HG02938 (cell line): ENCODE measurements at regions not wholly inside any gene's neighbourhood (a gene's known extent, or its start where the extent isn't known, plus 50 kb on each side); places are given as distances from the start of the nearest gene placed in this dataset.

Experiments used
- ATAC-seq: cut with Tn5 transposase; IDR thresholded peaks from one replicate; pipeline ENCODE4 v1.9.1; 2021; ENCODE audit warnings: mild to moderate bottlenecking, moderate library complexity; ENCODE audit not compliant: unreplicated experiment

DNA sequence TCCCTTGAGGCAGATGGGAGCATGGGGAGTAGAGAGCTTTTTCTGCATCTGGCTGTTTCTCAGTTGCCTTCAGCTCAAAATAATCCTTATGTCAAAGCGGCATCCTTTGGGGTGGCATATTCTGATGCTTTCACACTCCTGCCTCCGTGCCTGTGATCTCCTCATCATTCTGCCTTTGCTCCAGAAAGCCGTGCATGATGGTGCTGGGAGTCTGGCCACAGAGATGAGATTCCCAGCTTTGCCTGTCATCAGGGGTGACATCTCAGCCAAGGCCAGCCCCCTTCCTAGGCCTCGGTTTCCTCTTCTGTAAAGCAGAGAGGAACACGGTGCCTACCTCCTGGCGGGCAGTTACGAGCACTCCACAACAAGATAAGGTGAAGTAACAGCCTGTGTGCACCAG lies 96.3 kb upstream of the ALDH1A3 start:
- ATAC-seq: no peak

DNA sequence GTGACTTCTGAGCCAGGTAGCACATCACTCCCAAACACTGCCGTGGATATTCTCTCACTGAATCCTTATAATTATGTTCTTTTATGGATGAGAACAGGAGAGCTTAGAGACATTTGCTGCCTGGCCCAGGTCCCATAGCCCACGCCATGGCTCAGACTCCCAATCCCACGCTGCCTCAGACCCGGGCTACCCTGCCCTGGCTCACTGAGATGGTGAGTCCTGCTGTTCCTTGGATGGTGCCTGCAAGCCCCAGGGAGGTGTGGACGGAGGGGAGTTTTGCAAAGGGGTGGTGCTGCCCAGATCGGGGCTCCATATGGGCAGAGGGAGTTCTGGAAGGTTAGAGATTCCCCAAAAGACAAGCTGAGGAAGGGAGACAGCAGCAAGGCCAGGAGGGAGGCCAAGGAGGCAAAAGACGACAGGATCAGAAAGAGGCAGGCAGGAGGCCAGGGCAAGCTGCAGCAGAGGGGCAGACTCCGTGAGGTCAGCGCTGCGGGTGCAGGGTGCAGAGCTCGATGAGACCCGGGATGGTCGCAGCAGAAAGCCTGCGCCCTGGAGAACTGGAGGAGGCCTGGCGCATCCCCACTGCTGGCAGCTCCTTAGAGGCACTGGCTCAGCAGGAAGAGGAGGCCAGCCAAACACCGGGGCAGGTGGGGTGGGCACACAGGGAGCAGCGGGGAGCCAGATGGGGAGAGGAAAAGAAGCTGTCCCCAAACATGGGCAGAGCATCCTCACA lies 95.7 kb upstream of the ALDH1A3 start:
- no peak for ATAC-seq

DNA sequence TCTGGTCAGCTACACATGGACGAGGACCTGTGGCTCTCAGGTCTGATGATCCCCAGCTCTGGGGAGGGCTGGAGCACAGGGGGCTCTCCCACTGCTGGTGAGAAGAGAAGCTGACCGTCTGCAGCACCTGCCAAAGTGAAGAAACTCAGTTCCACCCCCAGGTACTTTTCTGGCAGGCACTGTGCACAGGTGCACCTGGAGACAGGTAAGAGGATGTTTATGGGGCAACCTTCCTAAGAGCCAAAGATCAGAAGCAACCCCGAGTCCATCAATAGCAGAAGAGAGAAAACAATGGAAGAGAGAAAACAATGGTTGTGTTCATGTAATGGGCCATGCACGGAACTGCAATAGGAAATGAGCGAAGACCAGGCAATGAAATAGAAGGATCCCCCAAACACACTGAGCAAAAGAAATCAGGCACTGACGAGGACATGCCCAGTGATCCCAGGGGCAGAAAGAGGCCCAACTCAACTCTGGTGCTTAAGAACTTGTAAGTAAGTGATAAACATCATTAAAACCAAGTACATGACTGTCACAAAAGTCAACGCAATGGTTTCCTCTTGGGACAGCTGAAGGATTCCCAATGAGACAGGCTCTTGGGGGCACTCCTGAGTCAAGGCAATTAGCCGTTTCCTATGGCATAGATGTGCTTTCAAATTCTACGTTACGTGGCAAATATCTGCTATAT lies 95.0 kb upstream of the ALDH1A3 start:
- no peak for ATAC-seq

DNA sequence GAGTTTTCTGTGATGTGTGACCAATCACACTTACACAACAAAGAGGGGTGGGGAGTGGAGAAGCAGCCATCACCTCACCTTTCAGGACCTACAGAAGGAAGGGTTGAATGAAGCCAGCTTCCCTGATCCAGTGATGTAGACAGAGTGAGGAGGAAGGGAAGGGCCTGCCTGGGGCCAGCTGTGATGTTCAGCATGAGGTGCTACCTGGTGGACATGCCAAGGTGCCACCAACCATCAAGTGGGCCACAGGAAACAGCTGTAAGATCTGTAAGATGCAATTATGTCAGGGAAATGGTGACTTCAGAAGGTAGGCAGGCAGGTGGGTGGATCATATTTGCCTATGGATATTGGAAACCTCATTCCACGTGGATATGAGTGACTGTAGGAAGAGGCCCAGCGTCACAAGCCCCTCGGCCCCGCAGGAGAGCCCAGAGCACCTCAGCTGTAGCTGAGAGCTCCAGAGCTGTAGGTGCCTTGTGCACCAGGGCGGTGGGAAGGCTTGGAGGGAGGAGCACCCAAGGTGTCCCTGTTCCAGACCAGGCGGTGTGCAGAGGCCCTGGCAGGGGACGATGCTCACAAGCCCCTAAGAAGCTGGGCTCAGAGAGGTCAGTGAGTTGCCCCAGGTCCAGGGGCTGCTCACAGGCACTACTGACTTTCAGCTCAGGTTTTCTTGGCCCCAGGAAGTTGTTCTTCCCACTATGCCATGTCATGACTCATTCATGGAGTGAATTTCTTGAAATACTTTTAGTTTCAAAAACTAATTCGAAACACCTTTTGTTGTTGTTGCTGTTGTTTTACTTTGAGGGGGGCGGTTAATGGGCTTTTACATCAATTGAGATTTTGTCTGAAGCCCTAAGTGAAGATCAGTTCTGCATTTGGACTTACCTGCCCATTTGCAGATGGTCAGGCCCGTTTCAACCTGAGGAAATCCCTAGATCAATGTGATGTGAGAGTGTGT lies 94.2 kb upstream of the ALDH1A3 start:
- ATAC-seq: no peak

DNA sequence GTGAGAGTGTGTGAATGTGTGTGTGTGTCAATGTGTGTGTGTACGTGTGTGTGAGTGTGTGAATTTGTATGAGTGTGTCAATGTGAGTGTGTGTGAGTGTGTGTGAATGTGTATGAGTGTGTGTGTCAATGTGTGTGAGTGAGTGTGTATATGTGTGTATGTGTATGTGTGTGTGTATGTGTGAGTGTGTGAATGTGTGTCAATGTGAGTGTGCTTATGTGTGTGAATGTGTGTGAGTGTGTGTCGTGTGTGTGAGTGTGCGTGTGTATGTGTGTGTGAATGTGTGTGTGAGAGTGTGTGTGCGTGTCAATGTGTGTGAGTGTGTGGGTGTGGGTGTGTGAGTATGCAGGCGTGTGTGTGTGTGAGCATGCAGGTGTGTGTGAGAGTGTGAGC lies 93.5 kb upstream of the ALDH1A3 start:
- ATAC-seq: no peak

DNA sequence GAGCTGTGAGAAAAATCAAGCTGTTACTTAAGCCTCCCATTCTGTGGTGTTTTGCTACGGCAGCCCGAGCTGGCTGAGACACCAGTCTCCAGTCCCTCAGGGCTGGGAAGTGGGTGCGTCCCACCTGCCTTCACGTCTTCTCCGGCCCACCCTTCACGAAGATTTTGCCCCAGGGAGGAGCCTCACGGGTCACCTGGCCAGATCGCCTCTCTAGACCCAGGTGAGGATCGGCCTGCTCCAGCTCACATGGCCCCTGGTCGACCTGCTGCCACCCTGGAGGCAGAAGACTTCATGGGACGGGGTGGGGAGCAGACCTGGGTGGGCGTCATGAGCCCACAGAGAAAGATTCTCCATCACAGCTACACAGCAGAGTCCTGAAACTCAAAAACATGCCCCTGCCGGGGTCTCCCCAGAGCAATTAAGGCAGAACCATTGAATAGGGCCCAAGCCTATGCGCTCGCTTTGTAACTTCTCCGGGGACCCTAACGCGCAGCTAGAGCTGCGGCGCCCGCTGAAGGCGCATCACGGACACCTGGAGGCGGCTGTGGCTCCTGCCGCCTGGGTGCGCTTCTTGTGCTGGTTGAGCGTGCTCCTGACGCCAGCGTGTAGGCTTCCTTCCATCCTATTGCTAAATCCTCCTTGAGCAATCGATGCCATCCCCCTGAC lies 92.6 kb upstream of the ALDH1A3 start:
- ATAC-seq: no peak

DNA sequence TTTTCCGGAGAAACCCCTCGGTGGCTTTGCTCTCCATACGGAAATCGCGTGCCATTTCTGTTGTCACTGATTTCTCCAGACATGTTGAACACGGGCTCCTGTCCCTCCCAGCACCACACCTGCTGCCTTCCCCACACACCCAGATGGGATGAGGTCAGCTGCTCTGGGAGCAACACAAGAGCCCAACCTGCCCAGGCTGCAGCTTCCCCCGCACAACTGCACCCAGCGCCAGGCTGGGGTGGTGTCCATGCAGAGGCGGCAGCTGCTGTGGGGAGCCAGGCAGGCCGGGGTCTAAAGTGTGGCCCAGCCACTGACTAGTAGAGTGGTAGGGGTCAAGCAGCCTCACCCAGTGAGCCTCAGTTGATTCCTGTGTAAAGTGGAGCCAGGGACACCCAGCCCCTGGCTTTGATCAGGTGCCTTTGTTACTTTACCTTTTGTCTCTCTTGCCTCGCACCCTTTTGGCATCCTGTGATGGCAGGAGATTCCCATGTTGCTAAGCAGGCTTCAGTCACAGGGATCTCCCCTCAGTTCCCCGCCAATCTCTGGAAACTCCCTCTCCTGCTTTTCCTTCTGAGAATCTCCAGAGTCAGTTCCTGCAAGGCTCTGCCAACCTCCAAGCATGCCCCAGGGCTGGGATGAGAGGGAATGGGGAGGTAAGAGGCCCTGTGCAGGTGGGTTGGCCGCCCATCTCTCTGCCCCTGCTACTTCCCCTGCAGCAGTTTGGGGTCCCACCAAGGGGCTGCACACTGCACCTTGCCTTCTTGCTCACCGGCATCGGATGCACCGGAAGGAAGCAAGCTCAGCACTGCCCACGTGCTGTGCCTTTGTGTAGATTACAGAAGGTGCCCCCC lies 91.8 kb upstream of the ALDH1A3 start:
- no peak for ATAC-seq

DNA sequence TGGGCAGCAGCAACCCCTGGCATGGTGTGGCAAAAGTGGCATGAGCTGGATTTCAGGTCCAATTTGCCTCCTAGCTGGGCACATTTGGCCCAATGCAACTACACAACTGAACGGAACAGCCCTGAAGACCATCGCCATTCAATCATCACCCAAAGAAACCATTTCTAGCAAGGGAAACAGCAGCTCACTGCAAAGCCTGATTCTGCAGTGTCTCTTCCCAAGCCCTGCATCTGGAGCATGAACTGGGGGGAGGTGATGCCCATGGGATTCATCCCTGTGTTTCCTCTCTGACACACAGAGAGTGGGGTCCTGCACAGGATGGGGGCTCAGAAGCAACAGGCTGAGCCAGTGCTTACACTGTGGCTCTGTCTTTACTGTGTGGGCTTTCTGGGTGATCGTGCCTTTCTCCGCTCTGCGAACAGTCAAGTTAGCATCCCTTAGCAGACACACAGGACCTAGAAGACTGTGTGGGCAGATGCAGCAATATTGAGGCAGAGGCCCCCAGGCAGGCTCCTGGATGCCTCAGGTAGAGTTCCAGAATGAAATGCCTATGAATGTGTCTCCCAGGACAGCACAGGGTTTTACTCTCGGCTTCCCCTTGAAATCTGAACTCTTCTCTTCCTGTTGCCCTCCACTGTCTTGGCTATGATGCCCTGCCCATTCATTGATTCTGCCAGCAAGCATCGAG lies 91.1 kb upstream of the ALDH1A3 start:
- ATAC-seq: no peak

DNA sequence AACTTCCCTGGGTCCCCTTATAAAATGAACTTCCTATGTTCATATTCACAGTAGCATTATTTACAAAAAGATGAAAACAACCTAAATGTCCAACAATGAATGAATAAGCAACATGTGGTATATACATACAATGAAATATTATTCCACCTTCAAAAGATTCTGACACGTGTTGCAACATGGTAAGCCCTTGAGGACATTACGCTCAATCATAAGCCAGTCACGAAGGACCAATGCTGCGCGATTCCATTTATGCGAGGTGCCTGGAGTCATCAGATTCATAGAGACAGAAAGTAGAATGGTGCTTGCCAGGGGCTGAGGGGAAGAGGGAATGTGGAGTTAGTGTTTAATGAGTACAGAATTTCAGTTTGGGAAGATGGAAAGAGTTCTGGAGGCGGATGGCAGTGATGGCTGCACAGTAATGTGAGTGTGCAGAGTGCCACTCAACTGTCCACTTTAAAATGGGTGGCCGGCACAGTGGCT lies 88.8 kb upstream of the ALDH1A3 start:
- ATAC-seq: no peak

DNA sequence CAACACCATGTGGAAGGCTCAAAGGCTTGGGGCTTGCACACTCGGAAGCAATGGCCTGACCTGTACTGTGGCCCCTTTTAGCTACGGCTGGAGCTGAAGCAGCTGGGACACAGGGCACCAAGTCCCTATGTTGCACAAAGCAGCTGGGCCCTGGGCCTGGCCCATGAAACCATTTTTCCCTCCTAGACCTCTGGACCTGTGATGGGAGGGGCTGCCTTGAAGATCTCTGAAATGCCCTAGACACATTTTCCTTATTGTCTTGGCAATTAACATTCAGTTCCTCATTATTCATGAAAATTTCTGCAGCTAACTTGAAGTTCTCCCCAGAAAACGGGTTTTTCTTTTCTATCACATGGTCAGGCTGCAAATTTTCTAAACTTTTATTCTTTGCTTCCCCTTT lies 85.6 kb upstream of the ALDH1A3 start:
- ATAC-seq: no peak

DNA sequence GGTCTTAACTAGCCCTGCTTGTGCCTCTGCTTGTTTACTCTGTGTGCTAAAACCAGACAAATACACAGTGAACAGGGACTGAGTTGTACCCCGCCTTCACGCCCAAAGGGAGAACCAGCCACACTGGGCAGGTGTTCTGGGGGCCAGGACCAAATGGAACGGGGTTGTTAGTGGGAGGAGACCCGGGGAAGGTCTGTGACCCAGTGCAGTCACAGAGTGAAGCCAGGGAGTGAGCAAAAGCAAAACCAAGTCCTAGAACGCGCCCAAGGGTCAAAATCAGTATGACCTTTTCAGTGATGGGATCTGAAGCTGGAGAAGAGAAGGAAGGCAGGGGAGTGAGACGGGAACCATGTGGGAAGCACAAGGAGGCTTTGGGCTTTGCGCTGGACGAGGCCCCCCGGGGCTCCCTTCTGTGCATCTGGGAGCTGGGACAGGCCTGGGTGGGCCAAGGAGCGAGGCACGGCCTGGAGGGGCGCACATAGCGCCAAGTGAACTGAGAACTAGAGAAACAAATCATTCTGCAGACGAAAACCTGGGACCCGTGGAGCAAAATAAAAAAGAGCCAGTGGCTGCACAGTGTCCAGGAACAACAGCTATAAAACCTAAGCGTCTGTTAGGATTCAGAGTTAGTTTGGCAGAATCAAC lies 78.3 kb upstream of the ALDH1A3 start:
- ATAC-seq: no peak

DNA sequence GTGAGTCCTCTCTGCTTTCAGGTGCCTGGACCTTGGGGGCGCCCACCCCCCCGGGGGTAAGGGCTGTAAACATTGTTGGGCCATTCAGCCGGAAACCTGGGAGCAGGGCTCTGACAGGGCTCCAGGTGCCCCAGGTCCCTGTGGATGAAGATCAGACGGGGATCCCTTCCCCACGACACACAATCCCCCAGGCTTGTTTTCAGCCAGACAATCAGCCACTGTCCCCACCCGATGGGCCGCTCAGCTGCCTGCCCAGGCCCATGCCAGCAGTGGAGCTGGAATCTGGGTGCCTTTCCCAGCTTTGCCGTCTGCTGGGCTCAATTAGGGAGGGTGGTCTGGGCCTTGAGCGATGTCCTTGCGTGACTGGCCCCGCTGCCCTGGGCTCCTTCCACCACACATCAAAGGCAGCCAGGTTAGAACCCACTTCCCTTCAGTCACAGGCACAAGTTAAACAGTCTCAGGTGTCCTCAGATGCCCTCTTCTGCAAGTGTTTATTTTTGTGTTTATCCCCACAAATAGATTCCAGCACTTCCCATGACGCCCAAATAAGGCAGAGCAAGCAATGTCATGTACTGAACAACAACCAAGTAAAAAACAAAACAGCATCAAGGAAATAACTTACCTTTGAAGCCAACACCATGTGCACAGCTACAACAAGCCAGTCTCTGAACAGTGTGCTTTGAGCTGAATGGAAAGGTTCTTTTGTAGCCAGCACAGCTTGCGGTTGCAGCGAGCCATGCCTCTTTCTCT lies 77.0 kb upstream of the ALDH1A3 start:
- ATAC-seq: no peak

DNA sequence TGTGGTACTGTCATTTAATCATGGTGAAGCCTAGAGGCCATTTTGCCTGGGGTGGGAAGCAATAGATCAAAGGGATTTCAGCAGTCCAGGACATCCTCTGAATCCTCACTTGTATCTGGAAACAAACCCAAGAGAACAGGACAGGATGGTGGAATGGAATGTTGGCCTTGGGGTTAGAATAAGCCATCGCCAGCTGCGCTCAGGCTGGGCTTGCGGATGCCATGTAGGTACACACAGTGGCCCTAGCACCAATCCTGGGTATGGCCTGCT lies 76.5 kb upstream of the ALDH1A3 start:
- no peak for ATAC-seq

DNA sequence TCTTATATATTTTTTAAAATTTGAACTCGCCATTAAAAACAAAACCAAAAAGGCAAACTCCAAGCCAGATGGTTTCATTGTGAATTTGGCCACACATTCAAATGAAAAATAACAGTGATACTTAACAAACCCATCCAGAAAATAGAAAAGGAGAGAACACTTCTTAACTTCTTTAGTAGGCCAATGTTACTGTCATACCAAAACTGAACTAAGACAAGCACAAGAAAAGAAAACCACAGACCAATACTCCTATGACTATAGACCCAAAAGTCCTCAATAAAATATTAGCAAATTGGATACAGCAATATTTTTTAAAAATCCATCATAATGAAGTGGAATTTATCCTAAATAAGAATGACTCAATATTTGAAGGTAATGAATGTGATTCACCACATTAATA lies 73.5 kb upstream of the ALDH1A3 start:
- ATAC-seq: no peak

DNA sequence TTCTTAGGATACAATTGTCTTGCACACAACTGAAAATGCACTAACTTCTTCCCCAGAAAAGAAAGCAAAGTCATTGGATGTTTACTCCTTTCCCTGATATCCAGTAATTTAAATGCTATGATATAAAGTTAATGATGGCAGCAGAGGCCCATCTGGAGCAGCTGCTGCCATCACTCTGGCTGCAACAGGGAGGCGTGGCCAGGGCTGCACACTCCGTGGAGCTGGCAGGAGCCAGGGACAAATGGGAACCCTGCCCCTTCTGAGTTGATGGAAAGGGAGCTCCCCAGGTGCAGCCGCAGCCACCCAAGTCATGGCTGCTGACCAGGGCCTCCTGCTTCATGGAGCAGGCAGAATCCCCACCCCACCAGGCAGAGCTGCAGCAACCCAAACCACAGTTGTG lies 72.6 kb upstream of the ALDH1A3 start:
- no peak for ATAC-seq

DNA sequence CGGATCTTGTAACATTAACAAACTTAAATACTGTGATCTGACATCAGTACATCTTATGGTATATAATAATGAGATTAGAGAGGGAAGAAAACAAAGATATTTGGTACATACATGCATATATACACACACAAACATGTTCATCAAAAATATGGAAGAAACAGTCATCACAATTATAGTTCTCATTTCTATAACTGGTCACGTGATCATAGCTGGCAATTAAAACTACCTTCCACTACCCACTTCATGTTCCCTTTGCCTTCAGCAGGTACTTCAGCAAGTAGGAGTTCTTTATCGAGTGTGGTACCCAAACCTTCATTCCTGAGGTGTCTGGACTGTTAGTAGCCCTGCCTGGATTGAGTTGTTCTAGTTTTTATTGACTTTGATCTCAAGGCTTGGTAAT lies 70.9 kb upstream of the ALDH1A3 start:
- no peak for ATAC-seq

DNA sequence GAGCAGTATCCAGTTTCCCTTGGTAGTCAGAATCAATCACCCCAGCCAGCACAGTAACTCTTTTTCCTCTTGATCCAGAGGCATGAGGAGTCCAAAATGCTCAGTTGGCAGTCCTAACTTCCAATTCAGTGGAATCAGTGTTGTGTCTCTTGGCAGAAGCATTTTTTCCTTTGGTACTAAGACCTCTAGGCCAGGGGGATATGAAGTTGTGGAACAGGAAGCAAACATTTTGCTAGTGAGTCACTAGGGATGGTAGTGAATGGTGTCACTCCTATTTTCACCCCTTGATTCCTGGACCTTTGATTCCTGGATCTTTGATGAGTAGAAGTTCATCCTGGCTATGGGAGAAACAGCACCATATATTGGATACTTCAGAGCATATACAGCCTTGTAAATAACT lies 70.5 kb upstream of the ALDH1A3 start:
- no peak for ATAC-seq

DNA sequence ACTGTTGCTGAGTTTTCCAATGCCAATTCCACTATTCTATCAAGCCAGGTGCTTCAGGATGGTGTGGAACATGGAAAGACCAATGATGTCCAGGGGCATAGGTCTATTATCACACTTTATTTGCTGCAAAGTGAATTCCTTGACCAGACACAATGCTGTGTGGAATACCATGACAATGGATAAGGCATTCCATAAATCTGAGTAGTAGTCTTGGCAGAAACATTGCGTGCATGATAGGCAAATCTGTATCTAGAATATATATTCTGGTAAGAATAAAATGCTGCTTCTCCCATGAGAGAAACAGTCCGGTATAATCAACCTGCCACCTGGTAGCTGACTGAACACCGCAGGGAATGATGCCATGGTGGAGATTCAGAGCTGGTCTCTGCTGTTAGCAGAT lies 70.0 kb upstream of the ALDH1A3 start:
- no peak for ATAC-seq

DNA sequence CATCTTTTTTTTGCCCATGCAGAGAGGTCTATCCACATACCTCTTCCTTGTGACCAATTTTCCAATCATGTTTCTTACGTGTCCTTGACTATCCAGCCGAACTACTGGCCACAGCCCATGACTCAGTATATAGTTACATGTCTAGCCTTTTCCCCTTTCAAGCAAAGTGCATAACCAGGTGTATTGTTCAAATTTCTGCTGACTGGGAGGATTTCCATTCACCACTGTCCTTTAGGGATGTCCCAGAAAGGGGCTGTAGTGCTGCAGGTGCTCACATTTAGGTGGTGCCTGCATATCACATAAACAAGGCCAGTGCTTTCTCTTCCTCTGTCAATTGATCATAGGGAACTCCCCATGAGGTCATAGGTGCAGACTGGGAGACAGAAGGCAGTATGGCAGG lies 69.4 kb upstream of the ALDH1A3 start:
- ATAC-seq: no peak
